Cardiac muscle cell (in vitro differentiated cells and primary cell): ENCODE measurements at regions not wholly inside any gene's neighbourhood (a gene's known extent, or its start where the extent isn't known, plus 50 kb on each side); places are given as distances from the start of the nearest gene placed in this dataset.
"Not testable (repeated sequence)": the region's sequence is repeated elsewhere in the genome, so short reads cannot be mapped to it uniquely, and the experiment has no call there.

Experiments
- DNase-seq, 2 donors: peaks; one replicate each; pipeline versions ENCODE4 v3.0.0 to v3.0.0-alpha.2; 2010 to 2017; ENCODE audit warnings: low read depth in 1 of 2, low spot score in 1 of 2
- H3K27ac ChIP-seq: fragments of 200-600 bp; sonication (generic); 2 replicates; pipeline ENCODE4 v1.5.1; 2016
- H3K27me3 ChIP-seq: fragments of 200-600 bp; sonication (generic); 2 replicates; pipeline ENCODE4 v1.6.0; 2016; ENCODE audit warnings: control low read depth
- H3K36me3 ChIP-seq: fragments of 200-600 bp; sonication (generic); 2 replicates; pipeline ENCODE4 v1.5.1; 2016; ENCODE audit warnings: control low read depth
- H3K4me1 ChIP-seq: fragments of 200-600 bp; sonication (generic); 2 replicates; pipeline ENCODE4 v1.8.1; 2017; ENCODE audit warnings: low read depth, mild to moderate bottlenecking, mixed run types
- H3K4me3 ChIP-seq: fragments of 200-600 bp; sonication (generic); 2 replicates; pipeline ENCODE4 v1.5.1; 2016; ENCODE audit warnings: mild to moderate bottlenecking
- H3K9me3 ChIP-seq: fragments of 200-600 bp; sonication (generic); 2 replicates; pipeline ENCODE4 v1.5.1; 2017; ENCODE audit warnings: low read depth, mild to moderate bottlenecking, control low read depth
- CTCF ChIP-seq: IDR thresholded peaks from 2 replicates; pipeline ENCODE4 v1.5.1; 2012; ENCODE audit warnings: low read depth, mild to moderate bottlenecking, low read length

GRCh38 chr2:114018464-114018863 lies 128.6 kb downstream of the ACTR3 start:
- not testable (repeated sequence) for H3K27me3 ChIP-seq

GRCh38 chr2:114020668-114021067 lies 130.8 kb downstream of the ACTR3 start:
- H3K27ac ChIP-seq: no peak overlapping the region
- H3K36me3 ChIP-seq: no peaks in the 10 kb centered on the region
- H3K4me3 ChIP-seq: no peak overlapping the region
- no peaks in the 10 kb centered on the region for H3K27me3 ChIP-seq
- H3K4me1 ChIP-seq: no peaks in the 10 kb centered on the region
- H3K9me3 ChIP-seq: no peaks in the 10 kb centered on the region
- no peak for DNase-seq
- TF ChIP-seq CTCF: no peak

More at GRCh38 chr2:114018464-114018863, 128.6 kb downstream of the ACTR3 start:
- not testable (repeated sequence) for H3K4me1 ChIP-seq, H3K27ac ChIP-seq, H3K9me3 ChIP-seq, DNase-seq, H3K4me3 ChIP-seq, H3K36me3 ChIP-seq

- Histone ChIP-seq H3K4me3 (no peak overlapping the region), H3K9me3 (no peaks in the 10 kb centered on the region), H3K27me3 (no peaks in the 10 kb centered on the region), H3K4me1 (no peaks in the 10 kb centered on the region), H3K36me3 (no peaks in the 10 kb centered on the region), H3K27ac (no peak overlapping the region)
- no peak for TF ChIP-seq CTCF
- peak in 1 of 2 donors; percentile 18 for DNase-seq
Measured at GRCh38 chr2:114022360-114023085, 132.6 kb downstream of the ACTR3 start.

GRCh38 chr2:114024326-114024725 lies 134.4 kb downstream of the ACTR3 start:
- no peaks in the 10 kb centered on the region for H3K27me3 ChIP-seq
- no peaks in the 10 kb centered on the region for H3K4me1 ChIP-seq
- DNase-seq: no peak
- H3K27ac ChIP-seq: no peak overlapping the region
- H3K9me3 ChIP-seq: no peaks in the 10 kb centered on the region
- H3K4me3 ChIP-seq: no peak overlapping the region
- no peaks in the 10 kb centered on the region for H3K36me3 ChIP-seq
- TF ChIP-seq CTCF: no peak

GRCh38 chr2:114025030-114025429 lies 135.1 kb downstream of the ACTR3 start:
- TF ChIP-seq CTCF: no peak
- H3K4me1 ChIP-seq: no peaks in the 10 kb centered on the region
- no peak overlapping the region for H3K27ac ChIP-seq
- DNase-seq: no peak
- H3K27me3 ChIP-seq: no peaks in the 10 kb centered on the region
- H3K4me3 ChIP-seq: no peak overlapping the region
- H3K9me3 ChIP-seq: no peaks in the 10 kb centered on the region
- H3K36me3 ChIP-seq: no peaks in the 10 kb centered on the region

- H3K36me3 ChIP-seq: no peaks in the 10 kb centered on the region
- H3K4me3 ChIP-seq: no peak overlapping the region
- H3K9me3 ChIP-seq: no peaks in the 10 kb centered on the region
- no peaks in the 10 kb centered on the region for H3K27me3 ChIP-seq
- no peak for DNase-seq
- TF ChIP-seq CTCF: no peak
- H3K27ac ChIP-seq: no peak overlapping the region
- no peaks in the 10 kb centered on the region for H3K4me1 ChIP-seq
Measured at GRCh38 chr2:114027437-114027836, 137.5 kb downstream of the ACTR3 start.
